ENCODE measurements at regions not wholly inside any gene's neighbourhood (a gene's known extent, or its start where the extent isn't known, plus 50 kb on each side); places are given as distances from the start of the nearest gene placed in this dataset.
A peak's percentile ranks its signal among the peaks of the same experiment; 100 is the strongest.
"Not testable (repeated sequence)": the region's sequence is repeated elsewhere in the genome, so short reads cannot be mapped to it uniquely, and the experiment has no call there.

GRCh38 chr2:188789951-188790350 is 184.2 kb upstream of the COL3A1 start (continued):
- TF ChIP-seq ZNF747 (tag by site-specific recombination; IDR thresholded peaks at IDR 0.05) (no peak), ZNF16 (tag by site-specific recombination; IDR thresholded peaks at IDR 0.05; ENCODE audit: low read depth) (no peak), SCRT2 (tag by site-specific recombination; IDR thresholded peaks at IDR 0.05) (no peak), ZNF530 (tag by site-specific recombination; IDR thresholded peaks at IDR 0.05; ENCODE audit: low read depth) (no peak), ZNF2 (tag by site-specific recombination; IDR thresholded peaks at IDR 0.05) (no peak), ZNF169 (tag by site-specific recombination; IDR thresholded peaks at IDR 0.05) (no peak), BCL11A (tag by site-specific recombination; IDR thresholded peaks at IDR 0.05; ENCODE audit: low read depth) (no peak)
- TF ChIP-seq, protein P1, sequence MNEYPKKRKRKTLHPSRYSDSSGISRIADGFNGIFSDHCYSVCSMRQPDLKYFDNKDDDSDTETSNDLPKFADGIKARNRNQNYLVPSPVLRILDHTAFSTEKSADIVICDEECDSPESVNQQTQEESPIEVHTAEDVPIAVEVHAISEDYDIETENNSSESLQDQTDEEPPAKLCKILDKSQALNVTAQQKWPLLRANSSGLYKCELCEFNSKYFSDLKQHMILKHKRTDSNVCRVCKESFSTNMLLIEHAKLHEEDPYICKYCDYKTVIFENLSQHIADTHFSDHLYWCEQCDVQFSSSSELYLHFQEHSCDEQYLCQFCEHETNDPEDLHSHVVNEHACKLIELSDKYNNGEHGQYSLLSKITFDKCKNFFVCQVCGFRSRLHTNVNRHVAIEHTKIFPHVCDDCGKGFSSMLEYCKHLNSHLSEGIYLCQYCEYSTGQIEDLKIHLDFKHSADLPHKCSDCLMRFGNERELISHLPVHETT (tag by site-specific recombination; IDR thresholded peaks at IDR 0.05) = no peak

DNA sequence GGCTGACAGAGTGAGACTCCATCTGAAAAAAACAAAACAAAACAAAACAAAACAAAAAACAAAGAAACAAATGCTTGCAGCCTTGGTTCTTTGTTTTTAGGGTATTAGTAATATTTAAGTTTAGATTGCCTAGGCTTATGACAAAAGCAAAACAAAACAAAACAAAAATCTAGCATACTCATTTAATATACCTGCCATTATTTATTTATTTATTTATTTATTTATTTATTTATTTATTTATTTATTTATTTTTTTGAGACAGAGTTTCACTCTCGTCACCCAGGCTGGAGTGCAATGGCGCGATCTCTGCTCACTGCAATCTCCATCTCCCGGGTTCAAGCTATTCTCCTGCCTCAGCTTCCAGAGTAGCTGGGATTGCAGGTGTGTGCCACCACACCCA is 179.7 kb upstream of the COL3A1 start:
- CTCF ChIA-PET = interaction anchor here (0.5 kb wide), 1 partner anchor 7 kb away, joined by 3 read pairs; no protein-coding TSS in a partner anchor
- H3K36me3 ChIP-seq (ENCODE audit: control insufficient read depth in 2 of 2, insufficient read depth in 1 of 2, low read length in 2 of 2); H3K4me3 ChIP-seq (ENCODE audit: low read depth, low read length); H3K4me1 ChIP-seq (ENCODE audit: control insufficient read depth, insufficient read depth, low read length); H3K27ac ChIP-seq (ENCODE audit: extremely low read depth, low read depth, low read length); POLR2A ChIA-PET; H3K9me3 ChIP-seq (ENCODE audit: control insufficient read depth, insufficient read depth, low read depth, low read length): not testable (repeated sequence)
- TF ChIP-seq ZNF555 (tag by site-specific recombination; conservative IDR thresholded peaks at IDR 0.05) = peak; percentile 39
- TF ChIP-seq ZBTB8A (tag by site-specific recombination; IDR thresholded peaks at IDR 0.05) = 0 out of 2 replicates have a peak, but pooled peaks have one; percentile 15
- TF ChIP-seq, protein P2, sequence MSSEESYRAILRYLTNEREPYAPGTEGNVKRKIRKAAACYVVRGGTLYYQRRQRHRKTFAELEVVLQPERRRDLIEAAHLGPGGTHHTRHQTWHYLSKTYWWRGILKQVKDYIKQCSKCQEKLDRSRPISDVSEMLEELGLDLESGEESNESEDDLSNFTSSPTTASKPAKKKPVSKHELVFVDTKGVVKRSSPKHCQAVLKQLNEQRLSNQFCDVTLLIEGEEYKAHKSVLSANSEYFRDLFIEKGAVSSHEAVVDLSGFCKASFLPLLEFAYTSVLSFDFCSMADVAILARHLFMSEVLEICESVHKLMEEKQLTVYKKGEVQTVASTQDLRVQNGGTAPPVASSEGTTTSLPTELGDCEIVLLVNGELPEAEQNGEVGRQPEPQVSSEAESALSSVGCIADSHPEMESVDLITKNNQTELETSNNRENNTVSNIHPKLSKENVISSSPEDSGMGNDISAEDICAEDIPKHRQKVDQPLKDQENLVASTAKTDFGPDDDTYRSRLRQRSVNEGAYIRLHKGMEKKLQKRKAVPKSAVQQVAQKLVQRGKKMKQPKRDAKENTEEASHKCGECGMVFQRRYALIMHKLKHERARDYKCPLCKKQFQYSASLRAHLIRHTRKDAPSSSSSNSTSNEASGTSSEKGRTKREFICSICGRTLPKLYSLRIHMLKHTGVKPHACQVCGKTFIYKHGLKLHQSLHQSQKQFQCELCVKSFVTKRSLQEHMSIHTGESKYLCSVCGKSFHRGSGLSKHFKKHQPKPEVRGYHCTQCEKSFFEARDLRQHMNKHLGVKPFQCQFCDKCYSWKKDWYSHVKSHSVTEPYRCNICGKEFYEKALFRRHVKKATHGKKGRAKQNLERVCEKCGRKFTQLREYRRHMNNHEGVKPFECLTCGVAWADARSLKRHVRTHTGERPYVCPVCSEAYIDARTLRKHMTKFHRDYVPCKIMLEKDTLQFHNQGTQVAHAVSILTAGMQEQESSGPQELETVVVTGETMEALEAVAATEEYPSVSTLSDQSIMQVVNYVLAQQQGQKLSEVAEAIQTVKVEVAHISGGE (tag by site-specific recombination; conservative IDR thresholded peaks at IDR 0.05; ENCODE audit: low read depth) = peak; percentile 40
- TF ChIP-seq ZNF394 (tag by site-specific recombination; IDR thresholded peaks at IDR 0.05; ENCODE audit: borderline replicate concordance) = peak; percentile 73; the same call in 1 of the 2 replicates
- peak; percentile 27; the same call in 1 of the 2 replicates for TF ChIP-seq ZNF623 (tag by site-specific recombination; IDR thresholded peaks at IDR 0.05)
- TF ChIP-seq ZNF518A (tag by site-specific recombination; conservative IDR thresholded peaks at IDR 0.05; ENCODE audit: low read depth) = peak; percentile 58; the same call in 1 of the 2 replicates
- TF ChIP-seq ZNF426 (tag by site-specific recombination; IDR thresholded peaks at IDR 0.05) = peak; percentile 48
